GM19463 (cell line): ENCODE measurements at regions not wholly inside any gene's neighbourhood (a gene's known extent, or its start where the extent isn't known, plus 50 kb on each side); places are given as distances from the start of the nearest gene placed in this dataset.

Experiments
- ATAC-seq: cut with Tn5 transposase; IDR thresholded peaks from one replicate; pipeline ENCODE4 v1.9.1; 2021; ENCODE audit warnings: mild to moderate bottlenecking, moderate library complexity; ENCODE audit not compliant: unreplicated experiment

GRCh38 chr7:113998934-113999333, 80.1 kb upstream of the PPP1R3A start:
- ATAC-seq = no peak

GRCh38 chr7:113996405-113996804, 77.6 kb upstream of the PPP1R3A start:
- no peak for ATAC-seq

DNA sequence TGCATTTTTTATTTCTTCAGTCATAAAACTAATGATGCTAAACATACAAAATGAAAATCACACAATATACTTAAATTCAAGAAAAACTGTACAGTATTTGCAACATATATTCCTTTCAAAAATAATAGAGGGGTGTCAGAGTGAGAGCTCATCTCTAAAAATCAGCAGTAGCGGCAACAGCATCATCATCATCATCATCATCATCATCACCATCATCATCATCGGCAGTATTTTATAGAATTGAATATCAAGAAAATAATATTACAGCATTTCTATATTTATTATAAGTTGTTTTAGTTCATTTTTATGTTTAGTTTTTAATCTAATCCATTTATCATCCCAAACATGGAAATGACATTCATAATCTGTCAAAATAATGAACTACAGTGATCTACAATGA, 67.4 kb upstream of the PPP1R3A start:
- ATAC-seq = no peak

GRCh38 chr7:113976508-113976907, 57.7 kb upstream of the PPP1R3A start:
- ATAC-seq = no peak

GRCh38 chr7:113968713-113969112, 49.9 kb upstream of the PPP1R3A start:
- no peak for ATAC-seq
